LNCaP clone FGC (cell line): ENCODE measurements at regions not wholly inside any gene's neighbourhood (a gene's known extent, or its start where the extent isn't known, plus 50 kb on each side); places are given as distances from the start of the nearest gene placed in this dataset.

Experiments
- DNase-seq: peaks from one replicate; pipeline ENCODE4 v3.0.0-alpha.2; 2011; ENCODE audit warnings: low read depth
- H3K4me3 ChIP-seq: 2 replicates; pipeline ENCODE4 v1.5.1; 2011; ENCODE audit warnings: mild to moderate bottlenecking, low read depth, low read length, control low read depth
- TF ChIP-seq, protein P1 (sequence below): IDR thresholded peaks from 2 replicates; pipeline ENCODE4 v1.5.1; 2012; ENCODE audit warnings: mild to moderate bottlenecking; ENCODE audit not compliant: control insufficient read depth, insufficient read depth; ENCODE audit errors: extremely low read depth

DNA sequence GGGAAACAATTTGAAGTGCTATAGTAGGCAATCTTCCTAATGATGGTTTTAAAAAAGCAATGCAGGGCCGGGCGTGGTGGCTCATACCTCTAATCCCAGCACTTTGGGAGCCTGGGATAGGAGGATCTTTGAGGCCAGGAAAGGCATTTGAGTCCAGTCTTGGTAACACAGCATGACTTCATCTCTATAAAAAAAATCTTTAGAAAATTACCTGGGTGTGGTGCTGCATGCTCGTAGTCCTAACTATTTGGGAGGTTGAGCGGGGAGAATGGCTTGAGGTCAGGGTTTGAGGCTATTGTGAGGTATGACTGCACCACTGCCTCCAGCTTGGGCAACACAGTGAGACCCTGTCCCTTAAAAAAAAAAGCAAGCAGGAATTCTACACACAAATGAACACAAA lies 835.2 kb upstream of the AMELY start:
- DNase-seq = no peak
- H3K4me3 ChIP-seq = no peak overlapping the region
- TF ChIP-seq, protein P1, sequence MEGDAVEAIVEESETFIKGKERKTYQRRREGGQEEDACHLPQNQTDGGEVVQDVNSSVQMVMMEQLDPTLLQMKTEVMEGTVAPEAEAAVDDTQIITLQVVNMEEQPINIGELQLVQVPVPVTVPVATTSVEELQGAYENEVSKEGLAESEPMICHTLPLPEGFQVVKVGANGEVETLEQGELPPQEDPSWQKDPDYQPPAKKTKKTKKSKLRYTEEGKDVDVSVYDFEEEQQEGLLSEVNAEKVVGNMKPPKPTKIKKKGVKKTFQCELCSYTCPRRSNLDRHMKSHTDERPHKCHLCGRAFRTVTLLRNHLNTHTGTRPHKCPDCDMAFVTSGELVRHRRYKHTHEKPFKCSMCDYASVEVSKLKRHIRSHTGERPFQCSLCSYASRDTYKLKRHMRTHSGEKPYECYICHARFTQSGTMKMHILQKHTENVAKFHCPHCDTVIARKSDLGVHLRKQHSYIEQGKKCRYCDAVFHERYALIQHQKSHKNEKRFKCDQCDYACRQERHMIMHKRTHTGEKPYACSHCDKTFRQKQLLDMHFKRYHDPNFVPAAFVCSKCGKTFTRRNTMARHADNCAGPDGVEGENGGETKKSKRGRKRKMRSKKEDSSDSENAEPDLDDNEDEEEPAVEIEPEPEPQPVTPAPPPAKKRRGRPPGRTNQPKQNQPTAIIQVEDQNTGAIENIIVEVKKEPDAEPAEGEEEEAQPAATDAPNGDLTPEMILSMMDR = no peak

DNA sequence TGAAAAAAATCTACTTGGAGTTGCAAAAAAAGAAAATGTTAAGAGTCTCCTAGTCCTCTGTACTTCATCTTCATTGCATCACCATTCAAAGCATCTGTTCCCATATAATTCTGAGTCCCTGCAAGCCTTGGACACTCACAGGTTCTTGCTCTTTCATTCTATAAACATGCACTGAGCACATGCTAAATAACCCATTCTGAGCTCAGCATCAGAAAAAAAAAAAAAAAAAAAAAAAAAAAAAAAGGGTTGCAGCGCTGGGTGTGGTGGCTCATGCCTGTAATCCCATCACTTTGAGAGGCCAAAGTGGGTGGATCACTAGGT lies 834.0 kb upstream of the AMELY start:
- no peak overlapping the region for H3K4me3 ChIP-seq
- TF ChIP-seq, protein P1 = no peak
- DNase-seq = no peak

DNA sequence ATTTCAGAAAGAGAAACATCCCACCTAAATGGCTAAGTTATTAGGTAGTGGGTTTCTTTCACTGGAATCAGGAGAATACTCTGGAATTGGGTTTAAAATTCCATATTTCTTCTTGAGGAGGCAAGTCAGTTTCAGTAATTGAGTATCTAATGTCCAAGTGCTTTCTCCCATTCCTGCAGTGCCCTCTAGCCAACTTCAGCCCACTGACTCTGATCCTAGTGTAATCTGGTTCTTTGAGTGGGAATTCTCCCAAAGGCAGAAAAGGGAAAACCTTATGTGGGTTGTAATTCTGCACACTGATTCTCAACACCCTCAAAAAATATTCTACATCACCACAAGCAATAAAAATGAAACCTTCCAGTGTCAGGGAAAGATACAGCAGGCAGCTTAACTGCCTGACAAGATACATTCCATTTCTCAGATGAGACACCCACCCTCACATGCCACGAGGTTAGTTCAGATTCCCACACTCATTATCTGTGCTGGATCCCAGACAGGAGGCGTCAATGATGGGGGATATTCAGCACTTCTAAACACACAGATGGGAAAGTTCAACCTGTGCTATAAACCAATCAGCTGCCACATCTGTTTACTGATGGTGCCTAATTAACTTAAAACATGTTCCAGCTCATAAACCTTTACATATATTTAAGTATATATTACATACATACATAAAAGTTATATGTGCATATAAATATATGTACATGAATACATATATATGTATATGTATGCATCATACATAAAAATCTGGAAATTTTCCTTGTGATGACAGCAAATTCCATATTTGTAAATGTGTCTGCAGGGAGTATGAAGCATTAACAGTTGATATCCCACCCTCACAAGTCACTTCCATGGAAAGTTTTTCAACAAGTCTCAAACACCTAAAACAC lies 833.4 kb upstream of the AMELY start:
- TF ChIP-seq, protein P1 = 0 out of 2 replicates have a peak, but pooled peaks have one; percentile 20
- H3K4me3 ChIP-seq = no peak overlapping the region
- no peak for DNase-seq

DNA sequence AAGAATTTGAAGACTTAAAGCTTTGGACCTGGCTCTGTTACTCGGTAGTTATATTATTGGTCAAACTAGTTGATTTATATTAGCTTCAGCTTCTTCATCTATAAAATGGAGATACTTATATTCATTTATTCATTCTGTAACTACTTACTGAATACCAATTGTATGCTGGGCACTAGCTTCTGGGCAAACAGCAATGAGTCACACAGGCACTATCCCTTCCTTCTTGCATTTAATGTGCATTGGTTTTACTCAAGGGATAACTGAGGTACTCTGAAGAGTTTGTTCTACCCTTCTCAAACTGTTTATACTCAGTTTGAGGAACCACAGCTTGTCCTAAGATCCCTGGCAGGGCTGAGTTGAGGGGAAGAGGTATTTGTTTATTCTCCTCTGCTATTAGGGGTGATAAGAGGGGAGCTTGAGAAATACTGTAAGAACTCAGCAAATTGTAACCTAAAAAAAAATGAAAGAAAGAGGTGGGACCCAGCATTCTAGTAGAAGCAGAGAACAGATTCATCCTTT lies 825.4 kb upstream of the AMELY start:
- DNase-seq = no peak
- no peak overlapping the region for H3K4me3 ChIP-seq
- TF ChIP-seq, protein P1 = no peak

DNA sequence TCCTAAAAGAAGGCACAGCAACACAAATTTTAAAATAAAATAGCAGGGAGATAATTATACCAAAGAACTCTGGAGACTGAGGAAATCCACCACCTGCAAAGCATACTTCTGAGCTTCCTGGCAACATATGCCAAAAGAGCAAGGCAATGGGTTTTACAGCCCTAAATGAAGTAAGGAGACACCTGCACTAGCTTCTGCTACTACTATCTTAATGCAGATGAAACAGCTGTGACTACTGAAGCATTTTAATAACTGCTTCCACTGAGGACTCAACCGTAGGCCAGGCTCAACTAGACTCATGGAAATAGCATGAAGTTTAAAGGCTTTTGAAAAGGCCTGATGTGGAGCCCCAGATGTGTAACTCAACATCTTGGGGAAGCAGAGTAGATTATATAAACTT lies 820.1 kb upstream of the AMELY start:
- TF ChIP-seq, protein P1 = no peak
- no peak overlapping the region for H3K4me3 ChIP-seq
- no peak for DNase-seq

DNA sequence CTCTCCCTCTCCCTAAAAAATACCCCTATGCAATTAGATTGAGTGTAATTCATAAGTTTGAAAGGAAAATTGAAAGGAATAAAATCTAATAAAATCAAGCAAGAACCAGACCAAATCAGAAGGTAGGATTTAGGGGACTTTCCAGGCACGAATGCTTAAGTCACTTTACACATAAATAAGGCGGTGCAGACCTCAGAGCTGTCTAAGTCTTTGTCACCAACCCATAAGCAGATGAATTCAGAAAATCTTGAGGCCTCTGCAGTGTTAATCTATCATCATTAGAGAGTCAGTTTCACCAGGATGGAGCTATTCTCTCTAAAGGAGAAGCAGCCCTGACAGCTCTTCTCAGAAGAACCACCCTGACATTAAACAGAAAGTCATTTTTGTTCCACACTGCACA lies 819.1 kb upstream of the AMELY start:
- TF ChIP-seq, protein P1 = no peak
- DNase-seq = no peak
- H3K4me3 ChIP-seq = no peak overlapping the region
